ENCODE measurements at regions not wholly inside any gene's neighbourhood (a gene's known extent, or its start where the extent isn't known, plus 50 kb on each side); places are given as distances from the start of the nearest gene placed in this dataset.
"Not testable (repeated sequence)": the region's sequence is repeated elsewhere in the genome, so short reads cannot be mapped to it uniquely, and the experiment has no call there.

DNA sequence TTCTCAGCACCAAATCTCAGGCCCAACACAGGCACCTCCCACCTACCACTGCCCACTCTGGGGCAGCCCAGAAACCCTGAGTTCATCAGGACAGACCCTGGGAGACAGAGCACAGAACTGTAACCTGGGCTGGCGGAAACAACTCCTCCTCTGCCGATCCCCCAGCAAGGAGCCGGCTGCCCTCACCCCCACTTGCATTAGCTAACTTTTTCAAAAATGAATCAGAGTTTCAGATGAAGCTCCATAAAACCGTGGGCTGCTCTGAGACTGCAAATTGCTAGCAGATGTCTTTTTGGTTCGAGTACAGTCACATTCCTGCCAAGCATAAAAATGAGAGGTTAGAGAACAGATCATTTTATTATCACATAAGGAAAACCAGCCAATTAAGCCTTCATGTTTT is 93.4 kb upstream of the PARD3 start:
- no peak for DNase-seq (ENCODE audit: low read depth, low spot score)

DNA sequence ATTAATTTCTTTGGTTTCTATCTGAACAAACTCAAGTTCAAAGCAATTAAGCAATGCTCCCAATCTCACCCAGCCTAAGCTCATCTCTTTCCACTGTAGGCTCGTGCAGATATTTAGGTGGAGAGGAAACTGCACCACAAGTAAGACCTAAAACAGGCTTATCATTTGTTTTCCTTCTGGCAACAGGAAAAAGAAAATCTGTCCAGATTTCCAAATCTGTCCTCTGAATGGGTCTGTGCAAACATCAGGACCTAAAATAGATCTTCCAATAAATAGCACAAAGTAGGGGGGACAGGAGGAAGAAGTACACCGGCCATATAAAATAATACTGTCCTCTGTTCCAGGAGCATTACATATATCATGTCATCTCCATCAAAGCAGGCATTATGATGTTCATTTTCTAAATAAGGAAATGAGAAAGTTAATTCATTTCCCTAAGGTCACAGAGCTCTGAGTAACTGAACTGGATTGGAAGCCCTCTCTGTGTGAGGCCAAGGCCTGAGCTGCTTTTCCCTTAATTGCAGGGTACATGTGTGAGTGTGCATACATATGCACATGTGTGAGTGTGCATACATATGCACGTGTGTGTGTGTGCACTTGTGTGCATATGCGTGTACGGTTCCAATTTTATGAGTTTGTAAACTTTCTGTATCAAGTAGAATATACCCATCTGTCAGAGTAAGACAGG is 92.8 kb upstream of the PARD3 start:
- DNase-seq (ENCODE audit: low read depth, low spot score): no peak

DNA sequence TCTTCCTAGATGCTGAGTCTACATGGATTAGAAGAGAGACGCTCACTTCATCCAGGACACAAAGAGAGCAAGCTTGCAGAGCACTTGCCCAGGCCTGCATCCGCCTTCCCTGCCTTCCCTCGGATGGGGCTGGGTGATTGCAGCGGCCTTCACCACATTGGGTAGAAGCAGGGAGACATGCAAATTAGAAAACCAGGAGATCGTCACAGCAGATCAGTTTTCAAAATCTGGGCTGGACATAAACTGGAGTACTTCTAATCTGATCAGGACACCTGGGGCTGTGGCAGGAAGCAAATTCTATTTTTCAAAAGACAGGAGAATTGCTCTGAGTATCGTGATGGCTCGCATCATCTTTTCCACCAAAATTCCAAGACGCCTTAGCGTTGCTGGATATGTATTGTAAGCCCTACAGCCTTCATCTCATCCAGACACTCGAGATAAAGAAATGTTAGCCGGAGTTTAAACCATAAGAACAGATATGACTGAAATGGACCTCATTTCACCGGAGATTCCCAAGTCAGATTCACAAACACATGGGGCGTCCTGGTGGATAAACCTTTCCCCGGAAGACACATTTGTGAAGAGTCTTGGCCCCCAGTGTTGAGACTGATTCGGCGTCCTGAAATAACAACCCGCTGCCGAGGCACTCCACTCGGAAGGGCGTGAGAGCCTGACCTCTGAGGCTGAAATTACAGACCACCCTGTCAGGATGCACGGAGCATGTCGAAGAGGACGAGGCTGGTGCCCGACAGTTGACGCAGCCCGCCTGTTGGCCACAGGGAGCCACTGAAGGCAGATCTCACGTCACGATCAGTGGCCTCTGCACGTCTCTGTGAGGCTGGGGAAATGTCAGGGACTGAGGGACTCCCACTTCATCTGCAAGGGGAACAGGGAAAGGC is 91.2 kb upstream of the PARD3 start:
- peak; percentile 67 for DNase-seq (ENCODE audit: low read depth, low spot score)

GRCh38 chr10:34905200-34905927 is 90.3 kb upstream of the PARD3 start:
- DNase-seq (ENCODE audit: low read depth, low spot score): peak; percentile 79

DNA sequence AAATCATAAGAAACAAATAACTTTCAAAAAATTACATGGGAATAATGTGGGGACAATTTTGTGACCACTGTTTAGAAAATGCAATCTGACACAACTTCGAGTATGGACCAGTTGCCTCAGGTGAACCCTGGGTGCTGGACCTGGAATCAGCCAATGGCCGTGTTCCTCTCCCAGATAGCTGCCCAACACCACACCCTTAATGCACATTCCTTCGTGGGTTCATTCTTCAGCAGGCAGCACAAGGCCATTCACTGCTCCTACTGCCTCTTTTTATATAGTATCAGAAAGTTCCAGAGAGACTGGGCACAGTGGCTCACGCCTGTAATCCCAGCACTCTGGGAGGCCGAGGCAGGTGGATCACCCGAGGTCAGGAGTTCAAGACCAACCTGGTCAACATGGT is 89.1 kb upstream of the PARD3 start:
- DNase-seq (ENCODE audit: low read depth, low spot score): no peak

GRCh38 chr10:34899161-34899560 is 84.1 kb upstream of the PARD3 start:
- no peak for DNase-seq (ENCODE audit: low read depth, low spot score)

DNA sequence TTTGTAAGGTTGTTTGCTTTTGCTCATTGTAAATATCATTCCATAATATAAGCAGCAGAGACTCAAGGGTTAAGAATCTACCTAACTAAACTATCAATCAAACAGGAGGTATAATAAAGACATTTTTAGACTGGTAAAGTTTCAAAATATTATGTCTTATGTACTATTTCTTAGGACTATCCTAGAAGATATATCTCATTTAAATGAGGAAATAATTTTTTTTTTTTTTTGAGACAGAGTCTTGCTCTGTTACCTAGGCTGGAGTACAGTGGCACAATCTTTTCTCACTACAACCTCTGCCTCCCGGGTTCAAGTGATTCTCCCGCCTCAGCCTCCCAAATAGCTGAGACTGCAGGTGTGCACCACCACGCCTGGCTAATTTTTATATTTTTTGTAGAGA is 80.9 kb upstream of the PARD3 start:
- no peak for DNase-seq (ENCODE audit: low read depth, low spot score)

- DNase-seq (ENCODE audit: low read depth, low spot score): not testable (repeated sequence)
These were observed 80.0 kb upstream of the PARD3 start for GRCh38 chr10:34895046-34895445.

- not testable (repeated sequence) for DNase-seq (ENCODE audit: low read depth, low spot score)
These were observed 77.4 kb upstream of the PARD3 start for GRCh38 chr10:34892521-34892920.

DNA sequence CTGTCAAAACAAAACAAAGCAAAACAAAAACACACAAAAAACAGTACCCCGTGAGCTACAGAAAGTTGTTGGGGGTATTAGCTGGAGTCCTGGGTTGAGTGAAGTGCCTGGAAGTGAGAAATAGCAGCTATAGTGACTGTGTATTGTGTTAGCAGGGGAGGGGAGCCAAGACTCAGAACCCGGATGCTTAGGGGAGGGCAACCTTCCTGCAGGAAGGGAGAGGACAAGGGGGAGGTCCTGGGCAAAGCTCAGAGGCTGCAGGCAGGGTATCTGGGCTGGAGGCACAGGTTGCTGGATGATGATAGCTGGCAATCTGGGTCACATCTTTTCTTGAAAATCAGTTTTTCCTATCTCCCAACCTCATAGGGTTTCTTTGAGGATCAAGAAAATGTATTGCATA is 75.8 kb upstream of the PARD3 start:
- no peak for DNase-seq (ENCODE audit: low read depth, low spot score)

DNA sequence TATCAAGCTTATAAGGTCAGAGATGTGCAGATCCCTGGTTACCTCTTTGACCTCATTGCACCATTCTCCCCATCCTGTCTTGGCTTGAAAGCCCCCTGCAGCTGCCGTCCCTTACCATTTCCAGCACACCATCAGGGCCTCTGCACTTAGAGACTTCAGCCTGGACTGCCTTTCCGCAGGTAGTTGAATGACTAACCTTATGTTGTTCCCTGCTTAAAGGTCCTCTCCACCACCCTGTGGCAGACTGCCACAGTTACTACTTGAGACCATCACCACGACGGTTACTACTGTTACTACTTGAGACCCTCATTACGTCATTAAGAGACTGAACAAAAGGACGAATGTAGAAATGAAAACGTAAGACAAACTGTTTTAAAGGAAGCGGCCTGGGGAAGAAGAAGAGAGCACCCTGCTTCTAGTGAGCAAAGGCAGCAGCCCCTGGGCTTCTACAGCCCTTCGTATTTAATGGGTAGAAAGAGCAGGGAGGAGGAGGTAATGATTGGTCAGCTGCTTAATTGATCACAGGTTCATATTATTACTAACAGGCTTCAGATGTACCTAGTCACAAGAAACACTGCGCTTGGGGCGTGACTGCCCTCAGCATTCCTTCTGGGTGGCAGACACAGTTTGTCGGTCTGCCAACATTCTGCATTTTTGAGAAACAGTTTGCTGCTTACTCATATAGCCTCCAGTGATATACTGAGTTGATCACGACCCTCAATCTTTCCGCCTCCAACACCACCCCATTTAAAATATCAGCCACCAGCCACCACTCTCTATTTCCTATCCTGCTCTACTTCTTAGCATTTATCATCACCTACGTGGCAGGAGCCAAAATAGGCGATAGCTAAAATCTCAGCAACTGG is 74.1 kb upstream of the PARD3 start:
- DNase-seq (ENCODE audit: low read depth, low spot score): no peak

DNA sequence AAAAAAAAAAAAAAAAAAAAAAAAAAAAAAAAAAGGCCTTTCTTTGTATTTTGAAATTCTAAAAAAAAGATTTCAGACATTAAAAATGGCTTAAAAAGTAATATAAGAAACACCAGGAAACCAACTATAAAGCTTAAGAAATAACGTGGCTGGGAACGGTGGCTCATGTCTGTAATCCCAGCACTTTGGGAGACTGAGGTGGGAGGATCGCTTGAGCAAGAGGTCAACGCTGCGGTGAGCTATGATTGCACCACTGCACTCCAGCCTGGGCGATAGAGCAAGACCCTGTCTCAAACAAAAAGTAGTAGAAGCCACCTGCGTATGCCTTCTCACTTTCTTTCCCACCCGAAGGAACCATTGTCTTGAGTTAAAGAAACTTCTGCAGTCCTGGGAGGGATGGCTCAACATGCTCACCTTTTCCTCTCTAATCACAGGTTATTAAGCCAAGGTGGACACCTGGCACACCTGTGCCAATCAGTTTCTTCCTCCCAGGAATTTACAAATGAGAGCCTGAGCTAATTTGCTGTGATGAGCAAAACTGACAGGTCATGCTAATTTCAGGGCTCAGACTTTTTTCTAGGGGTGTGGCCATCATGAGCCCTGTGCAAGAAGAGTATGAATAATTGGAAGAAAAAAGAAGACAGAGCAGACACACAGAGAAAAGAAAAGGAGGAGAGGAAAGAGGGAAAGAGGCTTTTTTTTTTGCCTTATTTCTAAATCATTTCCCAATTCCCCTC is 72.0 kb upstream of the PARD3 start:
- no peak for DNase-seq (ENCODE audit: low read depth, low spot score)

- peak; percentile 15 for DNase-seq (ENCODE audit: low read depth, low spot score)
These were observed 70.8 kb upstream of the PARD3 start for GRCh38 chr10:34885898-34886297.

- DNase-seq (ENCODE audit: low read depth, low spot score): no peak
These were observed 69.9 kb upstream of the PARD3 start for GRCh38 chr10:34885011-34885410.

- DNase-seq (ENCODE audit: low read depth, low spot score): no peak
These were observed 69.3 kb upstream of the PARD3 start for GRCh38 chr10:34884272-34884952.

- no peak for DNase-seq (ENCODE audit: low read depth, low spot score)
These were observed 65.7 kb upstream of the PARD3 start for GRCh38 chr10:34880817-34881216.

- not testable (repeated sequence) for DNase-seq (ENCODE audit: low read depth, low spot score)
These were observed 63.6 kb upstream of the PARD3 start for GRCh38 chr10:34878651-34879050.

- no peak for DNase-seq (ENCODE audit: low read depth, low spot score)
These were observed 60.0 kb upstream of the PARD3 start for GRCh38 chr10:34875061-34875460.

DNA sequence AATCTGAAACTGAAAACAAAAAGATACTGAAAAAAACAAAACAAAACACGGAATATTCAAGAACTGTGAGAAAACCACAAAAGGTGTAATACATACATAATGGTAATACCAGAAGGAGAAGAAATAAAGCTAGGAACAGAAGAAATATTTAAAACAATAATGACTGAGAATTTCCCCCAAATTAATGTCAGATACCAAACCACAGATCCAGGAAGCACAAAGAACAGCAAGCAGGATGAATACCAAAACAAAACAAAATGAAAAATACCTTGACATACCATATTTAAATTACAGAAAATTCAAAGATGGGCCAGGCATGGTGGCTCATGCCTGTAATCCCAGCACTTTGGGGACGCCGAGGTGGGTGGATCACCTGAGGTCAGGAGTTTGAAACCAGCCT is 57.7 kb upstream of the PARD3 start:
- DNase-seq (ENCODE audit: low read depth, low spot score): no peak
